ENCODE measurements at regions not wholly inside any gene's neighbourhood (a gene's known extent, or its start where the extent isn't known, plus 50 kb on each side); places are given as distances from the start of the nearest gene placed in this dataset.

GRCh38 chrX:124216396-124217115, 115.9 kb upstream of the TEX13D start:
- TF ChIP-seq POLR2A (IDR thresholded peaks at IDR 0.05), result no peak
- no peak for TF ChIP-seq CTCF (IDR thresholded peaks at IDR 0.05 in 4 of 5, conservative IDR thresholded peaks at IDR 0.05 in 1 of 5)
- in situ Hi-C loops (cut with MboI; ENCODE audit: low sequenced_read_pairs in 4 of 4) (no loop called here), intact Hi-C loops (cut with DNase I; ENCODE audit: low total_unique reads) (no loop called here)
- H3K27ac ChIP-seq, result no peak overlapping the region
- H3K4me3 ChIP-seq, result no peak overlapping the region
- no peak for ATAC-seq
- no peaks in the 10 kb centered on the region for H3K27me3 ChIP-seq
- H3K9me3 ChIP-seq, result no peaks in the 10 kb centered on the region
- H3K4me1 ChIP-seq, result peaks cover 4% of the 10 kb centered on the region in 2 donors
- DNase-seq, result no peak
- H3K36me3 ChIP-seq, result no peaks in the 10 kb centered on the region

GRCh38 chrX:124217304-124218251, 114.9 kb upstream of the TEX13D start:
- in situ Hi-C loops (cut with MboI; ENCODE audit: low sequenced_read_pairs in 4 of 4) (no loop called here), intact Hi-C loops (cut with DNase I; ENCODE audit: low total_unique reads) (no loop called here)
- ATAC-seq (no peak), DNase-seq (peak in 1 of 2 donors; percentile 10)
- no peak for TF ChIP-seq POLR2A (IDR thresholded peaks at IDR 0.05)
- TF ChIP-seq CTCF (IDR thresholded peaks at IDR 0.05 in 4 of 5, conservative IDR thresholded peaks at IDR 0.05 in 1 of 5), result no peak
- H3K27ac ChIP-seq, result no peak overlapping the region
- H3K36me3 ChIP-seq, result no peaks in the 10 kb centered on the region
- no peaks in the 10 kb centered on the region for H3K27me3 ChIP-seq
- H3K4me3 ChIP-seq, result no peak overlapping the region
- peaks cover 4% of the 10 kb centered on the region in 2 donors for H3K4me1 ChIP-seq
- no peaks in the 10 kb centered on the region for H3K9me3 ChIP-seq

- TF ChIP-seq CTCF (IDR thresholded peaks at IDR 0.05 in 4 of 5, conservative IDR thresholded peaks at IDR 0.05 in 1 of 5) (no peak), POLR2A (IDR thresholded peaks at IDR 0.05) (no peak)
- DNase-seq, result no peak
- H3K27ac ChIP-seq, result no peak overlapping the region
- peaks cover 3 to 4% of the 10 kb centered on the region in 2 donors for H3K4me1 ChIP-seq
- no peaks in the 10 kb centered on the region for H3K27me3 ChIP-seq
- H3K36me3 ChIP-seq, result no peaks in the 10 kb centered on the region
- in situ Hi-C loops (cut with MboI; ENCODE audit: low sequenced_read_pairs in 4 of 4) (no loop called here), intact Hi-C loops (cut with DNase I; ENCODE audit: low total_unique reads) (no loop called here)
- no peak overlapping the region for H3K4me3 ChIP-seq
- no peaks in the 10 kb centered on the region for H3K9me3 ChIP-seq
- no peak for ATAC-seq
Observed at GRCh38 chrX:124223524-124223923, 108.9 kb upstream of the TEX13D start.

- Histone ChIP-seq H3K9me3 (no peaks in the 10 kb centered on the region), H3K36me3 (no peaks in the 10 kb centered on the region), H3K4me1 (no peaks in the 10 kb centered on the region), H3K27ac (no peak overlapping the region), H3K27me3 (no peaks in the 10 kb centered on the region), H3K4me3 (no peak overlapping the region)
- TF ChIP-seq POLR2A (IDR thresholded peaks at IDR 0.05) (no peak), CTCF (IDR thresholded peaks at IDR 0.05 in 4 of 5, conservative IDR thresholded peaks at IDR 0.05 in 1 of 5) (no peak)
- no peak for DNase-seq
- intact Hi-C loops (cut with DNase I; ENCODE audit: low total_unique reads) (no loop called here), in situ Hi-C loops (cut with MboI; ENCODE audit: low sequenced_read_pairs in 4 of 4) (no loop called here)
- no peak for ATAC-seq
Observed at GRCh38 chrX:124224528-124224927, 107.9 kb upstream of the TEX13D start.

All from gastrocnemius medialis (tissue), 4 donors.